Testis (tissue), 2 donors: ENCODE measurements at regions not wholly inside any gene's neighbourhood (a gene's known extent, or its start where the extent isn't known, plus 50 kb on each side); places are given as distances from the start of the nearest gene placed in this dataset.

Source experiments
- POLR2A ChIP-seq: fragments of 450-650 bp; IDR thresholded peaks from one replicate; pipeline ENCODE4 v1.6.1; 2017; ENCODE audit warnings: antibody characterized with exemption, mild to moderate bottlenecking, moderate library complexity
- TF ChIP-seq, protein P1 (sequence below), 3 experiments: fragments of 450-650 bp in 2 of 3; fragments of 200-600 bp in 1 of 3; sonication (generic) in 1 of 3; IDR thresholded peaks; one replicate each; pipeline ENCODE4 v1.5.1; 2016 to 2019; ENCODE audit warnings: antibody characterized with exemption in 3 of 3, mild to moderate bottlenecking in 2 of 3, moderate library complexity in 1 of 3

DNA sequence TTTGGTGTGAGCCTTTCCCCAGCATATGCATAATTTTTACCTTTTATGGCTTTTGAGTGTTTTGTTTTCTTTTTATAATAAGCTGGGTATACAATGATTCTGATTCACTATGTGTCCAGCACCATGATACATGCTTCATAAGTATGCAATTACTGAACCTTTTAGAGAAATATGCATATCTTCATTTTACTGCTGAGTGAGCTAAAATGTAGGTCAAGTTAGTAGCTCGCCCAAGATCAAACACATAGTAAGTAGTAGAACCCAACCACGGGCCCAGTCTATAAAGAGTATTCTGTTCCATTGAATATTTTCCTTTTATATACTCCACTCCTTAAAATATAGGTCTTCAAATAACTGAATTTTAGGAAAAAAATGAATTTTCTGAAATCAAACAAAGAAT lies 362.4 kb upstream of the HTR2C start:
- no peak for TF ChIP-seq POLR2A
- TF ChIP-seq, protein P1, sequence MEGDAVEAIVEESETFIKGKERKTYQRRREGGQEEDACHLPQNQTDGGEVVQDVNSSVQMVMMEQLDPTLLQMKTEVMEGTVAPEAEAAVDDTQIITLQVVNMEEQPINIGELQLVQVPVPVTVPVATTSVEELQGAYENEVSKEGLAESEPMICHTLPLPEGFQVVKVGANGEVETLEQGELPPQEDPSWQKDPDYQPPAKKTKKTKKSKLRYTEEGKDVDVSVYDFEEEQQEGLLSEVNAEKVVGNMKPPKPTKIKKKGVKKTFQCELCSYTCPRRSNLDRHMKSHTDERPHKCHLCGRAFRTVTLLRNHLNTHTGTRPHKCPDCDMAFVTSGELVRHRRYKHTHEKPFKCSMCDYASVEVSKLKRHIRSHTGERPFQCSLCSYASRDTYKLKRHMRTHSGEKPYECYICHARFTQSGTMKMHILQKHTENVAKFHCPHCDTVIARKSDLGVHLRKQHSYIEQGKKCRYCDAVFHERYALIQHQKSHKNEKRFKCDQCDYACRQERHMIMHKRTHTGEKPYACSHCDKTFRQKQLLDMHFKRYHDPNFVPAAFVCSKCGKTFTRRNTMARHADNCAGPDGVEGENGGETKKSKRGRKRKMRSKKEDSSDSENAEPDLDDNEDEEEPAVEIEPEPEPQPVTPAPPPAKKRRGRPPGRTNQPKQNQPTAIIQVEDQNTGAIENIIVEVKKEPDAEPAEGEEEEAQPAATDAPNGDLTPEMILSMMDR (IDR thresholded peaks at IDR 0.05): no peak
